GM12878 (cell line): ENCODE measurements at regions not wholly inside any gene's neighbourhood (a gene's known extent, or its start where the extent isn't known, plus 50 kb on each side); places are given as distances from the start of the nearest gene placed in this dataset.
"Not testable (repeated sequence)": the region's sequence is repeated elsewhere in the genome, so short reads cannot be mapped to it uniquely, and the experiment has no call there.

Source experiments
- ATAC-seq: fragments of 200-7000 bp; cut with Tn5 transposase; 3 replicates; pipeline ENCODE4 v1.9.1; 2020; ENCODE audit warnings: mild to moderate bottlenecking, moderate library complexity
- BruUV-seq: library from RNA; stranded (reverse); fragments of 400-500 nt; replicated peaks from 2 replicates; lab custom pipeline; 2021; lab: Mats Ljungman, UMichigan
- CTCF ChIA-PET: fragments of 300-600 bp; sonication (Branson Sonifier 250); formaldehyde crosslinking; extraction: SDS; loops from one replicate; lab custom pipeline; 2021; ENCODE audit warnings: inconsistent platforms; lab: Yijun Ruan, JAX
- POLR2A ChIA-PET: fragments of 350-600 bp; formaldehyde crosslinking; extraction: SDS; loops from one replicate; lab custom pipeline; 2021; ENCODE audit warnings: inconsistent platforms; lab: Charles Lee
- RAD21 ChIA-PET: fragments of 300-600 bp; sonication (Branson Sonifier 250); formaldehyde crosslinking; loops from one replicate; lab custom pipeline; 2023; ENCODE audit warnings: antibody characterized with exemption; ENCODE audit not compliant: unreplicated experiment; lab: Charles Lee
- SMC1A ChIA-PET: fragments of 300-600 bp; sonication (Branson Sonifier 250); formaldehyde crosslinking; loops from one replicate; lab custom pipeline; 2023; ENCODE audit not compliant: unreplicated experiment, uncharacterized antibody; lab: Charles Lee
- DNase-seq: peaks from one replicate; pipeline ENCODE4 v3.0.0-alpha.2; 2011; ENCODE audit warnings: low read depth, low spot score
- FAIRE-seq: peaks from 3 replicates; lab custom pipeline; 2011; peaks lifted over from hg19 to GRCh38; lab: Jason Lieb, UNC
- H2AFZ ChIP-seq: 2 replicates; pipeline ENCODE4 v1.6.0; 2011; ENCODE audit warnings: low read depth, low read length, control low read depth; ENCODE audit not compliant: control insufficient read depth
- H3K27ac ChIP-seq: 2 replicates; pipeline ENCODE4 v1.5.1; 2011; ENCODE audit warnings: control low read depth; ENCODE audit not compliant: control insufficient read depth, insufficient read depth
- H3K27me3 ChIP-seq, 2 experiments: replicated peaks in 1 of 2; 2 replicates each; pipeline versions ENCODE4 v1.6.0 to v1.6.1; 2011; ENCODE audit warnings: low read length in 1 of 2; ENCODE audit not compliant: control insufficient read depth in 2 of 2, insufficient read depth in 2 of 2
- H3K36me3 ChIP-seq, 2 experiments: 2 replicates each; pipeline ENCODE4 v1.5.1; 2011; ENCODE audit warnings: low read length in 1 of 2; ENCODE audit not compliant: control insufficient read depth in 2 of 2, insufficient read depth in 2 of 2
- H3K4me1 ChIP-seq: 2 replicates; pipeline ENCODE4 v1.6.1; 2011; ENCODE audit warnings: mild to moderate bottlenecking, low read length, moderate library complexity, mixed read lengths; ENCODE audit not compliant: control insufficient read depth, insufficient read depth
- H3K4me2 ChIP-seq: 2 replicates; pipeline ENCODE4 v1.6.0; 2011; ENCODE audit warnings: control low read depth; ENCODE audit not compliant: control insufficient read depth, insufficient read depth
- H3K4me3 ChIP-seq: fragments of 200-600 bp; sonication (generic); 2 replicates; pipeline ENCODE4 v1.5.1; 2016
- H3K79me2 ChIP-seq: 2 replicates; pipeline ENCODE4 v1.6.0; 2011; ENCODE audit warnings: low read length; ENCODE audit not compliant: control insufficient read depth, insufficient read depth
- H3K9ac ChIP-seq: 2 replicates; pipeline ENCODE4 v1.8.0; 2011; ENCODE audit warnings: low read length, control low read depth, mixed read lengths; ENCODE audit not compliant: control insufficient read depth, insufficient read depth
- H3K9me3 ChIP-seq: replicated peaks from 3 replicates; pipeline ENCODE4 v1.5.1; 2011; ENCODE audit warnings: mild to moderate bottlenecking, low read length; ENCODE audit not compliant: control insufficient read depth, insufficient read depth
- H4K20me1 ChIP-seq: 2 replicates; pipeline ENCODE4 v1.6.0; 2011; ENCODE audit not compliant: control insufficient read depth, insufficient read depth
- FOXM1 ChIP-seq: IDR thresholded peaks from 2 replicates; pipeline ENCODE4 v1.6.1; 2012; ENCODE audit warnings: low read depth, mild to moderate bottlenecking, inconsistent platforms, low read length, moderate library complexity
- IRF3 ChIP-seq: fragments of 450-650 bp; IDR thresholded peaks from 2 replicates; pipeline ENCODE4 v1.6.1; 2014; ENCODE audit warnings: mild to moderate bottlenecking
- RAD21 ChIP-seq: IDR thresholded peaks from 2 replicates; pipeline ENCODE4 v1.6.1; 2011; ENCODE audit warnings: mild to moderate bottlenecking, low read depth, low read length, moderate library complexity; ENCODE audit not compliant: insufficient read depth
- RBBP5 ChIP-seq: fragments of 200-600 bp; sonication (generic); conservative IDR thresholded peaks from 2 replicates; pipeline ENCODE4 v1.6.1; 2016
- SMC3 ChIP-seq: IDR thresholded peaks from 2 replicates; pipeline ENCODE4 v1.6.1; 2011; ENCODE audit warnings: low read length, improper control_type of control experiment, borderline replicate concordance
- WGBS: methylation state at CpG from one replicate; pipeline ENCODE4 v1.1.6; 2016; ENCODE audit warnings: low lambda C conversion rate; ENCODE audit not compliant: insufficient replicate concordance, insufficient coverage; ENCODE audit errors: missing lambda C conversion rate; 5-methylcytosine and 5-hydroxymethylcytosine counted together
- in situ Hi-C: fragments of 300-500 bp; cut with MboI; formaldehyde crosslinking; loops from 9 replicates; pipeline ENCODE4 v1.14.3; 2018; ENCODE audit warnings: mixed read lengths
- intact Hi-C: fragments of 100-400 bp; cut with micrococcal nuclease; formaldehyde crosslinking; loops from one replicate; pipeline ENCODE4 v1.14.2; 2022; ENCODE audit not compliant: unreplicated experiment
- TF ChIP-seq, protein P1 (sequence below), 3 experiments: IDR thresholded peaks in 2 of 3; conservative IDR thresholded peaks in 1 of 3; 2 replicates each; pipeline ENCODE4 v1.5.1; 2011; ENCODE audit warnings: low read depth in 3 of 3, low read length in 3 of 3, mild to moderate bottlenecking in 3 of 3, control low read depth in 2 of 3, moderate library complexity in 2 of 3, inconsistent platforms in 1 of 3, mixed read lengths in 1 of 3; ENCODE audit not compliant: control insufficient read depth in 2 of 3, insufficient read depth in 1 of 3; ENCODE audit errors: extremely low read depth in 1 of 3

- H3K4me3 ChIP-seq: no peak overlapping the region
- no peaks in the 10 kb centered on the region for H3K9me3 ChIP-seq
- DNase-seq: peak; percentile 34
- no peak overlapping the region for H3K4me2 ChIP-seq
- peaks cover 0 to under 1% of the 10 kb centered on the region in 2 experiments; a peak in 1 of 4 replicates for H3K27me3 ChIP-seq
- SMC1A ChIA-PET: interaction anchor here (1.1 to 2.7 kb wide), 7 partner anchors 11 to 155 kb away, joined by 3 to 27 read pairs (median 5); no protein-coding TSS in a partner anchor
- WGBS: 19% methylated on average over 20 of the region's 20 CpGs
- ATAC-seq: peak; percentile 99
- RAD21 ChIA-PET: interaction anchor here (0.6 to 4.9 kb wide), 10 partner anchors 8 to 450 kb away, joined by 3 to 64 read pairs (median 4); no protein-coding TSS in a partner anchor
- H3K27ac ChIP-seq: no peak overlapping the region
- no peaks in the 10 kb centered on the region for H3K36me3 ChIP-seq
- TF ChIP-seq RAD21 (peak; percentile 89), FOXM1 (peak; percentile 31; the same call in 1 of the 2 replicates), IRF3 (0 out of 2 replicates have a peak, but pooled peaks have one; percentile 10), RBBP5 (no peak), SMC3 (peak; percentile 69; the same call in 1 of the 2 replicates)
- TF ChIP-seq, protein P1, sequence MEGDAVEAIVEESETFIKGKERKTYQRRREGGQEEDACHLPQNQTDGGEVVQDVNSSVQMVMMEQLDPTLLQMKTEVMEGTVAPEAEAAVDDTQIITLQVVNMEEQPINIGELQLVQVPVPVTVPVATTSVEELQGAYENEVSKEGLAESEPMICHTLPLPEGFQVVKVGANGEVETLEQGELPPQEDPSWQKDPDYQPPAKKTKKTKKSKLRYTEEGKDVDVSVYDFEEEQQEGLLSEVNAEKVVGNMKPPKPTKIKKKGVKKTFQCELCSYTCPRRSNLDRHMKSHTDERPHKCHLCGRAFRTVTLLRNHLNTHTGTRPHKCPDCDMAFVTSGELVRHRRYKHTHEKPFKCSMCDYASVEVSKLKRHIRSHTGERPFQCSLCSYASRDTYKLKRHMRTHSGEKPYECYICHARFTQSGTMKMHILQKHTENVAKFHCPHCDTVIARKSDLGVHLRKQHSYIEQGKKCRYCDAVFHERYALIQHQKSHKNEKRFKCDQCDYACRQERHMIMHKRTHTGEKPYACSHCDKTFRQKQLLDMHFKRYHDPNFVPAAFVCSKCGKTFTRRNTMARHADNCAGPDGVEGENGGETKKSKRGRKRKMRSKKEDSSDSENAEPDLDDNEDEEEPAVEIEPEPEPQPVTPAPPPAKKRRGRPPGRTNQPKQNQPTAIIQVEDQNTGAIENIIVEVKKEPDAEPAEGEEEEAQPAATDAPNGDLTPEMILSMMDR (IDR thresholded peaks at IDR 0.05 in 2 of 3, conservative IDR thresholded peaks at IDR 0.05 in 1 of 3; ENCODE audit: control insufficient read depth in 2 of 3, extremely low read depth in 1 of 3, insufficient read depth in 1 of 3, low read depth in 3 of 3, low read length in 3 of 3): peak; percentile 83 to 88 (median 83)
- TF ChIP-seq, all 136 proteins: peak for 5
- peak; percentile 99 for FAIRE-seq
- no peak overlapping the region for H2AFZ ChIP-seq
- CTCF ChIA-PET: interaction anchor here (0.5 to 7.0 kb wide), 31 partner anchors 8 to 626 kb away, joined by 3 to 150 read pairs (median 4); partner anchors contain the start of gene NOL6
- in situ Hi-C loops (loop anchor here (5.0 kb wide), 1 partner anchor 98 kb away; no protein-coding TSS in a partner anchor), intact Hi-C loops (loop anchor here (1.0 kb wide), 1 partner anchor 98 kb away; no protein-coding TSS in a partner anchor)
- POLR2A ChIA-PET: no interaction called here
- no peaks in the 10 kb centered on the region for H3K79me2 ChIP-seq
- BruUV-seq: no TSS peak
- H3K4me1 ChIP-seq: no peaks in the 10 kb centered on the region
- no peaks in the 10 kb centered on the region for H4K20me1 ChIP-seq
- no peak overlapping the region for H3K9ac ChIP-seq
Observed at GRCh38 chr9:33623658-33624586, 99.9 kb downstream of the ANKRD18B start.

GRCh38 chr9:33628318-33628717, 104.3 kb downstream of the ANKRD18B start:
- H3K4me2 ChIP-seq, BruUV-seq, H3K27me3 ChIP-seq, H3K9me3 ChIP-seq, H2AFZ ChIP-seq, H3K4me1 ChIP-seq, H3K36me3 ChIP-seq, H3K27ac ChIP-seq, DNase-seq, intact Hi-C loops, H3K79me2 ChIP-seq, ATAC-seq, RAD21 ChIA-PET, H4K20me1 ChIP-seq, POLR2A ChIA-PET, FAIRE-seq, in situ Hi-C loops, H3K4me3 ChIP-seq, SMC1A ChIA-PET, H3K9ac ChIP-seq: not testable (repeated sequence)
- CTCF ChIA-PET: interaction anchor here (1.2 kb wide), 1 partner anchor 111 kb away, joined by 4 read pairs; no protein-coding TSS in a partner anchor
- 0% methylated on average over 1 of the region's 1 CpG for WGBS
